Testis (tissue), 2 donors: ENCODE measurements at regions not wholly inside any gene's neighbourhood (a gene's known extent, or its start where the extent isn't known, plus 50 kb on each side); places are given as distances from the start of the nearest gene placed in this dataset.

Experiments
- CTCF ChIP-seq, 3 experiments: fragments of 450-650 bp in 2 of 3; fragments of 200-600 bp in 1 of 3; sonication (generic) in 1 of 3; IDR thresholded peaks; one replicate each; pipeline ENCODE4 v1.5.1; 2016 to 2019; ENCODE audit warnings: antibody characterized with exemption in 3 of 3, mild to moderate bottlenecking in 2 of 3, moderate library complexity in 1 of 3
- POLR2A ChIP-seq: fragments of 450-650 bp; IDR thresholded peaks from one replicate; pipeline ENCODE4 v1.6.1; 2017; ENCODE audit warnings: antibody characterized with exemption, mild to moderate bottlenecking, moderate library complexity

- no peak for TF ChIP-seq CTCF (IDR thresholded peaks at IDR 0.05)
- TF ChIP-seq POLR2A, result no peak
These were observed 171.7 kb downstream of the NHLRC3 start for GRCh38 chr13:39209731-39210531.
